H1 (cell line): ENCODE measurements at regions not wholly inside any gene's neighbourhood (a gene's known extent, or its start where the extent isn't known, plus 50 kb on each side); places are given as distances from the start of the nearest gene placed in this dataset.

Experiments
- ATF3 ChIP-seq: IDR thresholded peaks from 2 replicates; pipeline ENCODE4 v1.6.1; 2011; ENCODE audit warnings: low read depth, mild to moderate bottlenecking, low read length; ENCODE audit not compliant: insufficient read depth
- CBX8 ChIP-seq: fragments of 300-800, 300-1000 bp; sonication (generic); IDR thresholded peaks from 2 replicates; pipeline ENCODE4 v1.7.1; 2016; ENCODE audit warnings: low read depth, low read length, borderline replicate concordance
- CHD7 ChIP-seq: fragments of 300-600 bp; sonication (generic); IDR thresholded peaks from 2 replicates; pipeline ENCODE4 v1.7.1; 2012; ENCODE audit warnings: low read length, moderate library complexity, mild to moderate bottlenecking, inconsistent platforms; ENCODE audit not compliant: insufficient replicate concordance

DNA sequence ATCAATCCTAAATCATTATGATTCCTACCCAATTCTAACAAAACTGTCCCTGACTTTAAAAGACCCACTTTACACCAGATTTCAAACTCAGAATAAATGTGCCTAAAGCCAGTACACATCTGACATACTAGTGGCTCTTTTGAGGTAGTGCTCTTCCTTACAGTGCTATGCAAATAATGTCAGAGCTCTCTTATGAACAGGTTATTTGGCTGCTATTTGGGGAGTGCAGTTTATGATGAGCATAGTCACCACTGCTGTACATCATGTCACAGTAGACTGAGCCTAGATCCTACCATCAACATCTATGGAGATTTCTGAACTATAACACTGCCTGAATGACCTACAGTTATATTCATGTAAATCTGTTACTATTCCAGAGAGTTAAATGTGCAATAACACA is 50.4 kb upstream of the PAGE5 start:
- TF ChIP-seq ATF3 (no peak), CHD7 (no peak), CBX8 (no peak)
